ENCODE measurements at regions not wholly inside any gene's neighbourhood (a gene's known extent, or its start where the extent isn't known, plus 50 kb on each side); places are given as distances from the start of the nearest gene placed in this dataset.

DNA sequence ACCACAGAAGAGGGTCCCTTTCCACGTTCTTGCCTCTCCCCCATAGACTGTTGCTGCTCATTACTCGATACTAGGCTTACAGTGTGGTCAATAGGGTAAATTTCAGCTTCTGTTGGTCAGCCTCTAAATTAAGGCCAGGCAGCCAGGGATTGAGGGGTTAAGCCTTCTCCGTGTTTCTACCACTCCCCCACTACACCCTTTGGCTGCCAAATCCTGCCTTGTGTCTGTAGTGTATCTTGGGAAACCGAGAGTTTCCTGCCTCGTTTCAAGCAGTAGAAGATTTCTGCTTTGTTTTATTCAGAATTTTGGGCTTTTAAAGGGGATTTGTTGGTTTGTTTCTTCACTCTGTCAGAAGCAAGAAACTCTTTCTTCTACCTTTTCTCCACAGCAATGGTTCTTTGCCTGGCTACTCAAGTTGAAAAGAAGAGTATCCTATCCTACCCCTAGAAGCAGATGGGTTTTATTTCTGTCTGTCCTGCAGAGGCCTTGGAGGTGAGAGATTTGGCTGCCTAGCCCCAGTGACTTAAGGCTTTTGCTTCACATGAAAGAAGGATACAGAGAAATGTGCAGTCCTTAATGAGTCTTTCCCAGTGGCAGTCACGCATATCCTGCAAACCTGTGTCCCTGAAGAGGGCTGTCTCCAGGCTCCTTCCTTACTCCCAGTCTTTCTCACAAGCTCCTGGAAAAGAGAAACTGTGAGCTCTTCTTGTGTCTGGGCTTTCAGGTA lies 261.5 kb upstream of the TANK start:
- WGBS (ENCODE audit: insufficient coverage), result 100% methylated on average over 1 of the region's 6 CpGs
- Histone ChIP-seq H4K20me1 (ENCODE audit: insufficient read depth, low read length) (no peaks in the 10 kb centered on the region), H3K4me1 (ENCODE audit: control insufficient read depth in 1 of 2, insufficient read depth in 2 of 2, low read length in 2 of 2) (no peaks in the 10 kb centered on the region), H3K27me3 (ENCODE audit: control insufficient read depth in 2 of 2, insufficient read depth in 2 of 2, low read length in 2 of 2) (no peaks in the 10 kb centered on the region), H3K9ac (ENCODE audit: insufficient read depth, low read length, poor library complexity, severe bottlenecking) (no peak overlapping the region), H3K4me2 (replicated peaks; ENCODE audit: extremely low read depth, low read length, poor library complexity, severe bottlenecking) (no peak overlapping the region), H3K9me3 (replicated peaks in 1 of 2; ENCODE audit: control insufficient read depth in 1 of 2, insufficient read depth in 1 of 2, low read length in 2 of 2) (peaks cover 0 to 2% of the 10 kb centered on the region in 2 donors), H3K4me3 (replicated peaks in 1 of 3; ENCODE audit: low read depth in 2 of 3, low read length in 3 of 3) (no peak overlapping the region), H3K79me2 (ENCODE audit: insufficient read depth, low read length) (no peaks in the 10 kb centered on the region), H2AFZ (ENCODE audit: insufficient read depth, low read depth, low read length, poor library complexity, severe bottlenecking) (no peak overlapping the region), H3K36me3 (replicated peaks in 1 of 2; ENCODE audit: control insufficient read depth in 1 of 2, insufficient read depth in 2 of 2, low read length in 2 of 2) (no peaks in the 10 kb centered on the region), H3K27ac (ENCODE audit: low read depth in 1 of 2, low read length in 2 of 2) (no peak overlapping the region)
- TF ChIP-seq, protein P1, sequence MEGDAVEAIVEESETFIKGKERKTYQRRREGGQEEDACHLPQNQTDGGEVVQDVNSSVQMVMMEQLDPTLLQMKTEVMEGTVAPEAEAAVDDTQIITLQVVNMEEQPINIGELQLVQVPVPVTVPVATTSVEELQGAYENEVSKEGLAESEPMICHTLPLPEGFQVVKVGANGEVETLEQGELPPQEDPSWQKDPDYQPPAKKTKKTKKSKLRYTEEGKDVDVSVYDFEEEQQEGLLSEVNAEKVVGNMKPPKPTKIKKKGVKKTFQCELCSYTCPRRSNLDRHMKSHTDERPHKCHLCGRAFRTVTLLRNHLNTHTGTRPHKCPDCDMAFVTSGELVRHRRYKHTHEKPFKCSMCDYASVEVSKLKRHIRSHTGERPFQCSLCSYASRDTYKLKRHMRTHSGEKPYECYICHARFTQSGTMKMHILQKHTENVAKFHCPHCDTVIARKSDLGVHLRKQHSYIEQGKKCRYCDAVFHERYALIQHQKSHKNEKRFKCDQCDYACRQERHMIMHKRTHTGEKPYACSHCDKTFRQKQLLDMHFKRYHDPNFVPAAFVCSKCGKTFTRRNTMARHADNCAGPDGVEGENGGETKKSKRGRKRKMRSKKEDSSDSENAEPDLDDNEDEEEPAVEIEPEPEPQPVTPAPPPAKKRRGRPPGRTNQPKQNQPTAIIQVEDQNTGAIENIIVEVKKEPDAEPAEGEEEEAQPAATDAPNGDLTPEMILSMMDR (IDR thresholded peaks at IDR 0.05), result no peak
- peaks cover 2% of the 10 kb centered on the region for H3K4me1 Mint-ChIP-seq
- no peak for DNase-seq
- H3K36me3 Mint-ChIP-seq, result no peaks in the 10 kb centered on the region
- intact Hi-C loops (cut with micrococcal nuclease), result no loop called here
- H3K27ac Mint-ChIP-seq, result no peak overlapping the region
- H3K4me3 Mint-ChIP-seq, result no peak overlapping the region
- H3K9me3 Mint-ChIP-seq, result peaks cover 0 to 2% (median 0%) of the 10 kb centered on the region in 7 donors
- peaks cover 0 to 6% (median 0%) of the 10 kb centered on the region in 3 donors for H3K27me3 Mint-ChIP-seq (ENCODE audit: low read depth in 3 of 3)

GRCh38 chr2:160901613-160902012 lies 258.6 kb upstream of the TANK start:
- intact Hi-C loops (cut with micrococcal nuclease), result no loop called here
- H3K27ac ChIP-seq (ENCODE audit: low read depth in 1 of 2, low read length in 2 of 2), result no peak overlapping the region
- no peak overlapping the region for H3K4me3 ChIP-seq (replicated peaks in 1 of 3; ENCODE audit: low read depth in 2 of 3, low read length in 3 of 3)
- no peaks in the 10 kb centered on the region for H3K79me2 ChIP-seq (ENCODE audit: insufficient read depth, low read length)
- Mint-ChIP-seq H3K4me1 (peaks cover 2% of the 10 kb centered on the region), H3K4me3 (no peak overlapping the region), H3K9me3 (peaks cover 0 to 2% (median 0%) of the 10 kb centered on the region in 7 donors), H3K27ac (no peak overlapping the region), H3K36me3 (no peaks in the 10 kb centered on the region), H3K27me3 (ENCODE audit: low read depth in 3 of 3) (peaks cover 0 to 4% (median 0%) of the 10 kb centered on the region in 3 donors)
- no peak overlapping the region for H3K9ac ChIP-seq (ENCODE audit: insufficient read depth, low read length, poor library complexity, severe bottlenecking)
- no CpG with 5 or more reads among the region's 4 CpGs for WGBS (ENCODE audit: insufficient coverage)
- no peaks in the 10 kb centered on the region for H3K36me3 ChIP-seq (replicated peaks in 1 of 2; ENCODE audit: control insufficient read depth in 1 of 2, insufficient read depth in 2 of 2, low read length in 2 of 2)
- no peak overlapping the region for H2AFZ ChIP-seq (ENCODE audit: insufficient read depth, low read depth, low read length, poor library complexity, severe bottlenecking)
- H3K4me2 ChIP-seq (replicated peaks; ENCODE audit: extremely low read depth, low read length, poor library complexity, severe bottlenecking), result no peak overlapping the region
- no peak for DNase-seq
- TF ChIP-seq, protein P1 (IDR thresholded peaks at IDR 0.05), result no peak
- H3K4me1 ChIP-seq (ENCODE audit: control insufficient read depth in 1 of 2, insufficient read depth in 2 of 2, low read length in 2 of 2), result no peaks in the 10 kb centered on the region
- no peaks in the 10 kb centered on the region for H3K27me3 ChIP-seq (ENCODE audit: control insufficient read depth in 2 of 2, insufficient read depth in 2 of 2, low read length in 2 of 2)
- H4K20me1 ChIP-seq (ENCODE audit: insufficient read depth, low read length), result no peaks in the 10 kb centered on the region
- no peaks in the 10 kb centered on the region for H3K9me3 ChIP-seq (replicated peaks in 1 of 2; ENCODE audit: control insufficient read depth in 1 of 2, insufficient read depth in 1 of 2, low read length in 2 of 2)

All from CD14-positive monocyte (primary cell).